ENCODE measurements at regions not wholly inside any gene's neighbourhood (a gene's known extent, or its start where the extent isn't known, plus 50 kb on each side); places are given as distances from the start of the nearest gene placed in this dataset.

- no peak for TF ChIP-seq CTCF (IDR thresholded peaks at IDR 0.05)
- TF ChIP-seq POLR2A (IDR thresholded peaks at IDR 0.05) = no peak
Measured at GRCh38 chr2:120984046-120984445, 248.4 kb downstream of the GLI2 start.
